Stomach (tissue), 8 donors: ENCODE measurements at regions not wholly inside any gene's neighbourhood (a gene's known extent, or its start where the extent isn't known, plus 50 kb on each side); places are given as distances from the start of the nearest gene placed in this dataset.

Experiments
- DNase-seq, 2 donors: peaks; one replicate each; pipeline versions ENCODE4 v3.0.0 to v3.0.0-alpha.2; 2013 to 2019
- H3K27ac ChIP-seq, 5 donors: fragments of 200-600 bp in 4 of 5; sonication (generic) in 4 of 5; one replicate each; pipeline ENCODE4 v1.5.1; 2013 to 2019; ENCODE audit warnings: mild to moderate bottlenecking in 1 of 5, moderate library complexity in 1 of 5
- H3K27me3 ChIP-seq, 3 donors: fragments of 200-600 bp; sonication (generic); one replicate each; pipeline ENCODE4 v1.5.1; 2017 to 2019; ENCODE audit warnings: mixed run types in 1 of 3
- H3K36me3 ChIP-seq, 4 donors: fragments of 200-600 bp; sonication (generic); 1 replicate in 3 of 4; 2 replicates in 1 of 4; pipeline ENCODE4 v1.5.1; 2016 to 2019
- H3K4me1 ChIP-seq, 4 donors: fragments of 200-600 bp; sonication (generic); one replicate each; pipeline ENCODE4 v1.5.1; 2016 to 2019
- H3K4me3 ChIP-seq, 4 donors: fragments of 200-600 bp; sonication (generic) in 3 of 4; one replicate each; pipeline ENCODE4 v1.5.1; 2016 to 2019; ENCODE audit warnings: mild to moderate bottlenecking in 1 of 4
- H3K9me3 ChIP-seq, 4 donors: fragments of 200-600 bp; sonication (generic); one replicate each; pipeline ENCODE4 v1.5.1; 2016 to 2019
- CTCF ChIP-seq, 7 experiments: fragments of 450-650 bp in 4 of 7; fragments of 200-600 bp in 3 of 7; sonication (generic) in 3 of 7; IDR thresholded peaks; one replicate each; pipeline ENCODE4 v1.5.1; 2016 to 2019; ENCODE audit warnings: antibody characterized with exemption in 7 of 7, control low read depth in 2 of 7, mild to moderate bottlenecking in 1 of 7
- EP300 ChIP-seq: sonication (generic); formaldehyde crosslinking; IDR thresholded peaks from one replicate; pipeline ENCODE4 v1.6.1; 2017; ENCODE audit warnings: antibody characterized with exemption
- POLR2A ChIP-seq, 4 donors: fragments of 450-650 bp; IDR thresholded peaks; one replicate each; pipeline ENCODE4 v1.6.1; 2016; ENCODE audit warnings: antibody characterized with exemption in 4 of 4, control low read depth in 2 of 4, mild to moderate bottlenecking in 1 of 4, moderate library complexity in 1 of 4
- POLR2AphosphoS5 ChIP-seq, 3 donors: sonication (generic); formaldehyde crosslinking; IDR thresholded peaks; one replicate each; pipeline ENCODE4 v1.6.1; 2016; ENCODE audit warnings: antibody characterized with exemption in 3 of 3
- WGBS, 5 donors: extraction: QIAGEN DNeasy Blood & Tissue Kit in 3 of 5; methylation state at CpG; one replicate each; pipeline versions ENCODE4 v1.1.5 to v1.1.7; 2013 to 2018; 5-methylcytosine and 5-hydroxymethylcytosine counted together
- intact Hi-C: fragments of 100-400 bp; cut with DNase I; formaldehyde crosslinking; loops from one replicate; pipeline ENCODE4 v1.15.1; 2023; ENCODE audit warnings: low total_unique reads
- donor health status: healthy with polysubstance abuse.
- donor health status: Bipolar disorder and iron deficiency.
- donor health status: healthy.

GRCh38 chr6:11900662-11901598, 111.2 kb upstream of the HIVEP1 start:
- TF ChIP-seq CTCF (IDR thresholded peaks at IDR 0.05) (no peak), POLR2A (IDR thresholded peaks at IDR 0.05) (no peak), POLR2AphosphoS5 (IDR thresholded peaks at IDR 0.05) (no peak), EP300 (no peak)
- 20 to 79% (median 44%) methylated on average over 14 of the region's 14 CpGs for WGBS, 5 donors
- DNase-seq = peak in 1 of 2 donors; percentile 28
- H3K9me3 ChIP-seq = no peaks in the 10 kb centered on the region
- H3K27me3 ChIP-seq = no peaks in the 10 kb centered on the region
- H3K4me3 ChIP-seq = peak overlapping the region in 2 of 4 donors; percentile 2 to 27
- intact Hi-C loops = no loop called here
- H3K4me1 ChIP-seq = no peaks in the 10 kb centered on the region
- H3K27ac ChIP-seq = peak overlapping the region in 1 of 5 donors; percentile 71
- H3K36me3 ChIP-seq = no peaks in the 10 kb centered on the region

DNA sequence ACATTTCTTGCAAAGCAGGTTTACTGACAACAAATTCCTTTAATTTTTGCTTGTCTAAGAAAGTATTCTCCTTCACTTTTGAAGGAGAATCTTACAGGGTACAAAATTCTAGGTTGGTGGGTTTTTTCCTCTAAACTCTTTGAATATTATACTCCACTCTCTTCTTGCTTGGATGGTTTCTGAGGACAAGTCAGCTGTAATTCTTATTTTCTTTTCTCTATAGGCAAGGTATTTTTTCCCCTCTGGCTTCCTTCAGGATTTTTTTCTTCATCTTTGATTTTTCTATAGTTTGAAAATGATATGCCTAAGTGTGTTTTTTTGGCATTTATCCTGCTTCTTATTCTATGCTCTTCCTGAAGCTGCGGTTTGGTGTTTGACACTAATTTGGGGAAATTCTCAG, 112.5 kb upstream of the HIVEP1 start:
- intact Hi-C loops = no loop called here
- TF ChIP-seq EP300 = no peak

GRCh38 chr6:11894212-11894611, 115.6 kb upstream of the ADTRP start:
- Histone ChIP-seq H3K27me3 (no peaks in the 10 kb centered on the region), H3K27ac (no peak overlapping the region), H3K4me1 (no peaks in the 10 kb centered on the region), H3K4me3 (no peak overlapping the region), H3K9me3 (no peaks in the 10 kb centered on the region), H3K36me3 (no peaks in the 10 kb centered on the region)
- TF ChIP-seq POLR2AphosphoS5 (IDR thresholded peaks at IDR 0.05) (no peak), EP300 (no peak), POLR2A (IDR thresholded peaks at IDR 0.05) (no peak), CTCF (IDR thresholded peaks at IDR 0.05) (no peak)
- 83 to 100% (median 90%) methylated on average over 1 of the region's 1 CpG for WGBS, 5 donors
- intact Hi-C loops = no loop called here
- DNase-seq = no peak

More for the DNA sequence above, 112.5 kb upstream of the HIVEP1 start:
- DNase-seq = no peak
- WGBS, 5 donors = 81 to 95% (median 91%) methylated on average over 1 of the region's 1 CpG
- H3K4me3 ChIP-seq = no peak overlapping the region
- no peaks in the 10 kb centered on the region for H3K4me1 ChIP-seq
- no peak overlapping the region for H3K27ac ChIP-seq
- no peaks in the 10 kb centered on the region for H3K27me3 ChIP-seq
- no peaks in the 10 kb centered on the region for H3K36me3 ChIP-seq
- no peaks in the 10 kb centered on the region for H3K9me3 ChIP-seq

GRCh38 chr6:11891547-11891946, 112.9 kb upstream of the ADTRP start:
- Histone ChIP-seq H3K27ac (no peak overlapping the region), H3K27me3 (no peaks in the 10 kb centered on the region), H3K4me1 (no peaks in the 10 kb centered on the region), H3K4me3 (no peak overlapping the region), H3K9me3 (no peaks in the 10 kb centered on the region), H3K36me3 (no peaks in the 10 kb centered on the region)
- TF ChIP-seq POLR2AphosphoS5 (IDR thresholded peaks at IDR 0.05) (no peak), CTCF (IDR thresholded peaks at IDR 0.05) (no peak), EP300 (no peak), POLR2A (IDR thresholded peaks at IDR 0.05) (no peak)
- intact Hi-C loops = no loop called here
- DNase-seq = no peak

DNA sequence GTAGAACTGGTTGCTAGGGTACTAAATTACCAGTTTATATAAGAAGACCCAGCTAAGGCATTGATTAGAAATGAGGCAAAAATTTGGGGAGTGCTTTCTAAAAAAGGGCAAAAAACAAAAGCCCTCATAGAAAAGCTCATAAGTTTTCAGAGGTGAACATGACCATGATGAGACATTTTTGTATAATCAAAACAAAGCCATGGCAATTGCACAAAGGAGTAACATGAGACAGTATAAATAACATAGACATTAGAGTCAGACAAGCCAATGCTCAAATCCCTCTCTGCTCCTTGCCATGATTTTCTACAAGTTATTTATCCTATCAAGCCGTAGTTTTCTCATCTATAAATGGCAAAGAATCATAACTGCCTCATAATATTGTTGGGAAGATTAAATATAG, 112.2 kb upstream of the ADTRP start:
- Histone ChIP-seq H3K27ac (no peak overlapping the region), H3K4me1 (no peaks in the 10 kb centered on the region), H3K4me3 (no peak overlapping the region), H3K36me3 (no peaks in the 10 kb centered on the region), H3K27me3 (no peaks in the 10 kb centered on the region), H3K9me3 (no peaks in the 10 kb centered on the region)
- no peak for TF ChIP-seq POLR2AphosphoS5 (IDR thresholded peaks at IDR 0.05)
- TF ChIP-seq CTCF (IDR thresholded peaks at IDR 0.05) = no peak
- TF ChIP-seq EP300 = no peak
- no peak for TF ChIP-seq POLR2A (IDR thresholded peaks at IDR 0.05)
- intact Hi-C loops = no loop called here
- DNase-seq = no peak
- 0 to 73% (median 62%) methylated on average over 1 of the region's 1 CpG for WGBS, 5 donors
